ENCODE measurements at regions not wholly inside any gene's neighbourhood (a gene's known extent, or its start where the extent isn't known, plus 50 kb on each side); places are given as distances from the start of the nearest gene placed in this dataset.

GRCh38 chr1:87728169-87728568, 399.5 kb downstream of the LMO4 start:
- no peak overlapping the region for H3K27ac ChIP-seq
- TF ChIP-seq ZFX (IDR thresholded peaks at IDR 0.05) (no peak), CTCF (conservative IDR thresholded peaks at IDR 0.05) (no peak)

- TF ChIP-seq ZFX (IDR thresholded peaks at IDR 0.05): no peak
- H3K27ac ChIP-seq: no peak overlapping the region
Observed at GRCh38 chr1:87730274-87731216, 401.9 kb downstream of the LMO4 start.

GRCh38 chr1:87733386-87733785, 404.7 kb downstream of the LMO4 start:
- H3K27ac ChIP-seq: no peak overlapping the region
- TF ChIP-seq CTCF (conservative IDR thresholded peaks at IDR 0.05) (no peak), ZFX (IDR thresholded peaks at IDR 0.05) (no peak)

DNA sequence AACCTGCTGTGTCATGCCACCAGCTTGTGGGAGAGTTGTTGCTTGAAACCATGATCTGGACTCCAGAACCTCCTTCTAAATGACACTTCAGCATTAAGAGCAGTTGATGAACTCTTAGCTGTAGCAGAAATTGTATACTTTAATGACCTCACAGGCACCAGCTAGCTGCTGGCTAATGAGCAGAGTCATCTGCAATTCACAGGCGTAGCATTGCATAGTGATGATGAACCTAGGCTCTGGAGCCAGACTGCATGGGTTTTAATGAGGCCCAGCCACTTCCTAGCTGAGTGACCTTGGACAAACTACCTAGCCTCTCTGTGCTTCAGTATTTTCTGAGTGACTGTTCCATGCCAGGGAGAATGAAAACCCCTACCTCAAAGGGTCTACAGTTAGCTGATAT, 407.1 kb downstream of the LMO4 start:
- TF ChIP-seq ZFX (IDR thresholded peaks at IDR 0.05) (no peak), CTCF (conservative IDR thresholded peaks at IDR 0.05) (no peak)
- H3K27ac ChIP-seq: no peak overlapping the region

DNA sequence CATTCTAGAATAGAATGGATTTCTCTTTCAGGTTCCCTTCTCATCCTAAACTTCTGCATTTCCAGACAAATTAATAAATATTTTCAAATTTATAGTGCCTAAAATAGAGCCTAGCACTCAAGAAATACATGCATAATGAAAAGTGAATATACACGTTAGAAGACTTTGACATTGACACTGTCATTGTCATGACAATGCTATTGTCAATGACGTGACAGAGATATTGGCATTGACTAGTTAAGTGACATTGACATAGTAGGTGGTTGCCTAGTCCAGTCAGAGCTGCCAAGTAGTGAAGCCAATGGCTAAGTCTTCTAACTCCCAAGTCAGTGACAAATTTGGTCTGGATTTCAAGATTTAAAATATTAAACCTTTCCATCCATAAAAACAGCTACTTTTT, 410.5 kb downstream of the LMO4 start:
- H3K27ac ChIP-seq: no peak overlapping the region
- TF ChIP-seq ZFX (IDR thresholded peaks at IDR 0.05) (no peak), CTCF (conservative IDR thresholded peaks at IDR 0.05) (no peak)

DNA sequence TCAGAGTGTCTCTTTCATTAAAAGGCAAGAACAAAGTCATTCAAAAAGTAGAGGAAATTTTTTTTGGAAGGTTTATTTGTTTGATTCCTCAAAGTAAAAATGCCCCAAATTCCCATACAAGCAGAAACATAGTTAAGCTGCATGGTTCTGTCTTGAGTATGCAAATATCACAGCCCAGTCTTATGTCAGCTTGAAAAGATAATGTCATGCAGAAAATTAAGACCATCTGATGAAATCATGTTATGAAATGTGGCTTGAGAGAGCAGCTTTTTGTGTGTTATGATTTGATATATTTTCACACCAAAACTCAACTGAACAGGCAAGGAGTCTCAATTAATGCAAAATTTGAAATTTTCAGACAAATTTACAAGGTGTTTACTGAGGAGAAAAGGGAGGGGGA, 411.0 kb downstream of the LMO4 start:
- TF ChIP-seq ZFX (IDR thresholded peaks at IDR 0.05): no peak
- no peak for TF ChIP-seq CTCF (conservative IDR thresholded peaks at IDR 0.05)
- no peak overlapping the region for H3K27ac ChIP-seq

GRCh38 chr1:87743256-87743655, 414.6 kb downstream of the LMO4 start:
- no peak overlapping the region for H3K27ac ChIP-seq
- no peak for TF ChIP-seq CTCF (conservative IDR thresholded peaks at IDR 0.05)
- TF ChIP-seq ZFX (IDR thresholded peaks at IDR 0.05): no peak

DNA sequence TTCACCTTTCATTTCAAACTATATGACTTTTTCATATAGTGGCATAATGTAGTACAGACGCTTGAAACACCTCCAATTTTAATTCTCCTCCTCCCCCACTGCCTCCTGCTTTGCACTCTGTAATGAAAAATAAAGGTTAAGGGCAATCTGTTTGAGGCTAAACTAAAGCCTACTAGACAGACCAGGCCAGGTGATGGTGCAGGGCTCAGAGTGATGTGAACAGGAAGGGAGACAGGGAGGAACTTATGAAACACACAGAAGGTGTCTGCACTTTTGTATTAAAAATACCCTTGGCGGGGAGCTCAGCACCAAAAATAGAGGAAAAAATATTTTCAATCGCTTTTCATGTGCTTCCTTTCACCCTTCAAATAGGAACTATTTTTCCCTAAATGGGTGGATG, 415.4 kb downstream of the LMO4 start:
- TF ChIP-seq CTCF (conservative IDR thresholded peaks at IDR 0.05) (no peak), ZFX (IDR thresholded peaks at IDR 0.05) (no peak)
- H3K27ac ChIP-seq: no peak overlapping the region

Measured in C4-2B (cell line).